ENCODE measurements at regions not wholly inside any gene's neighbourhood (a gene's known extent, or its start where the extent isn't known, plus 50 kb on each side); places are given as distances from the start of the nearest gene placed in this dataset.

GRCh38 chr14:94940263-94940993, 170.5 kb upstream of the GSC start:
- WGBS, 2 donors = 75 to 83% methylated on average over 8 to 11 of the region's 11 CpGs
- no peaks in the 10 kb centered on the region for H3K9me3 ChIP-seq

GRCh38 chr14:94938016-94938415, 168.1 kb upstream of the GSC start:
- Histone ChIP-seq H3K27me3 (no peaks in the 10 kb centered on the region), H3K27ac (no peak overlapping the region), H3K4me1 (peaks cover 12% of the 10 kb centered on the region), H3K36me3 (replicated peaks in 1 of 2; ENCODE audit: insufficient read depth in 1 of 2, low read depth in 2 of 2) (no peaks in the 10 kb centered on the region), H3K9me3 (no peaks in the 10 kb centered on the region), H3K4me3 (no peak overlapping the region)
- WGBS, 2 donors = 78 to 92% methylated on average over 2 of the region's 2 CpGs
- TF ChIP-seq, protein P1, sequence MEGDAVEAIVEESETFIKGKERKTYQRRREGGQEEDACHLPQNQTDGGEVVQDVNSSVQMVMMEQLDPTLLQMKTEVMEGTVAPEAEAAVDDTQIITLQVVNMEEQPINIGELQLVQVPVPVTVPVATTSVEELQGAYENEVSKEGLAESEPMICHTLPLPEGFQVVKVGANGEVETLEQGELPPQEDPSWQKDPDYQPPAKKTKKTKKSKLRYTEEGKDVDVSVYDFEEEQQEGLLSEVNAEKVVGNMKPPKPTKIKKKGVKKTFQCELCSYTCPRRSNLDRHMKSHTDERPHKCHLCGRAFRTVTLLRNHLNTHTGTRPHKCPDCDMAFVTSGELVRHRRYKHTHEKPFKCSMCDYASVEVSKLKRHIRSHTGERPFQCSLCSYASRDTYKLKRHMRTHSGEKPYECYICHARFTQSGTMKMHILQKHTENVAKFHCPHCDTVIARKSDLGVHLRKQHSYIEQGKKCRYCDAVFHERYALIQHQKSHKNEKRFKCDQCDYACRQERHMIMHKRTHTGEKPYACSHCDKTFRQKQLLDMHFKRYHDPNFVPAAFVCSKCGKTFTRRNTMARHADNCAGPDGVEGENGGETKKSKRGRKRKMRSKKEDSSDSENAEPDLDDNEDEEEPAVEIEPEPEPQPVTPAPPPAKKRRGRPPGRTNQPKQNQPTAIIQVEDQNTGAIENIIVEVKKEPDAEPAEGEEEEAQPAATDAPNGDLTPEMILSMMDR (IDR thresholded peaks at IDR 0.05) = no peak
- no peak for TF ChIP-seq POLR2A (IDR thresholded peaks at IDR 0.05)
- intact Hi-C loops (cut with DNase I) = no loop called here
- no peak for ATAC-seq
- no peak for DNase-seq

More at GRCh38 chr14:94940263-94940993, 170.5 kb upstream of the GSC start:
- intact Hi-C loops (cut with DNase I) = no loop called here
- H3K36me3 ChIP-seq (replicated peaks in 1 of 2; ENCODE audit: insufficient read depth in 1 of 2, low read depth in 2 of 2) = no peaks in the 10 kb centered on the region
- H3K4me3 ChIP-seq = no peak overlapping the region
- ATAC-seq = no peak
- H3K4me1 ChIP-seq = peaks cover 12% of the 10 kb centered on the region
- no peak for TF ChIP-seq POLR2A (IDR thresholded peaks at IDR 0.05)
- TF ChIP-seq, protein P1 (IDR thresholded peaks at IDR 0.05) = no peak
- no peaks in the 10 kb centered on the region for H3K27me3 ChIP-seq
- no peak overlapping the region for H3K27ac ChIP-seq
- DNase-seq = no peak

- H3K4me3 ChIP-seq = no peak overlapping the region
- TF ChIP-seq POLR2A (IDR thresholded peaks at IDR 0.05) = no peak
- TF ChIP-seq, protein P1 (IDR thresholded peaks at IDR 0.05) = no peak
- no peaks in the 10 kb centered on the region for H3K27me3 ChIP-seq
- DNase-seq = peak; percentile 54 to 68 (median 63)
- ATAC-seq = peak; percentile 79
- intact Hi-C loops (cut with DNase I) = no loop called here
- 33 to 35% methylated on average over 22 to 24 of the region's 24 CpGs for WGBS, 2 donors
- no peaks in the 10 kb centered on the region for H3K9me3 ChIP-seq
- H3K27ac ChIP-seq = peak overlapping the region; percentile 26 to 87 (median 82)
- H3K36me3 ChIP-seq (replicated peaks in 1 of 2; ENCODE audit: insufficient read depth in 1 of 2, low read depth in 2 of 2) = no peaks in the 10 kb centered on the region
- H3K4me1 ChIP-seq = peaks cover 12% of the 10 kb centered on the region
Measured at GRCh38 chr14:94936901-94937685, 167.2 kb upstream of the GSC start.

DNA sequence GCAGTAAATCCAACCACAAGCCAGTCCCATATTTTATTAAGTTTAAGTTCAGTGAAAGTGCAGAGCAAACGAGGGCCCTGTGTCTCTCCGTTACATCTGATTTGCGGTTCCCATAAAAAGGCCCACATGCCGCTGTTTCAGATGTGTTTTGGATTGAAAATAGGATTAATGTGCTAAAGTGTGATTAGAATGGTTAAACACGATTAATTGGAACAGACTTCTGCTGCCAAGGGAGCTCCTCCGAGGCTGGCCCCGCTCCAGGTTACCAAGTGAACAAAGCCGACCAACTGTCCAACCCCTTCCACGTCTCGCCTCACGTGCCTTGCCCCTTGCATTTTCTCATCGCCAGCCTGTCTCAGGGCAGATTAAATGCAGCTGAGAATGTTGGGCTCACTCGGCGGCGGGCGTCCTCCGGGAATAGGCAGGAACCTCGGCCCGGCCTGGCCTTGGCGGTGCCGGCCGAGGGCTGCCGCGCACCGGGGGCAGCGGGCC, 166.5 kb upstream of the GSC start:
- peak; percentile 9 to 58 (median 54) for TF ChIP-seq POLR2A (IDR thresholded peaks at IDR 0.05)
- TF ChIP-seq, protein P1 (IDR thresholded peaks at IDR 0.05) = no peak
- Histone ChIP-seq H3K27me3 (no peaks in the 10 kb centered on the region), H3K4me1 (peaks cover 12% of the 10 kb centered on the region), H3K4me3 (no peak overlapping the region), H3K36me3 (replicated peaks in 1 of 2; ENCODE audit: insufficient read depth in 1 of 2, low read depth in 2 of 2) (no peaks in the 10 kb centered on the region), H3K9me3 (no peaks in the 10 kb centered on the region), H3K27ac (peak overlapping the region; percentile 26 to 87 (median 82))
- ATAC-seq (peak; percentile 85), DNase-seq (peak; percentile 76 to 89 (median 86))
- intact Hi-C loops (cut with DNase I) = no loop called here
- 19 to 24% methylated on average over 24 to 26 of the region's 26 CpGs for WGBS, 2 donors
